ENCODE measurements at regions not wholly inside any gene's neighbourhood (a gene's known extent, or its start where the extent isn't known, plus 50 kb on each side); places are given as distances from the start of the nearest gene placed in this dataset.

DNA sequence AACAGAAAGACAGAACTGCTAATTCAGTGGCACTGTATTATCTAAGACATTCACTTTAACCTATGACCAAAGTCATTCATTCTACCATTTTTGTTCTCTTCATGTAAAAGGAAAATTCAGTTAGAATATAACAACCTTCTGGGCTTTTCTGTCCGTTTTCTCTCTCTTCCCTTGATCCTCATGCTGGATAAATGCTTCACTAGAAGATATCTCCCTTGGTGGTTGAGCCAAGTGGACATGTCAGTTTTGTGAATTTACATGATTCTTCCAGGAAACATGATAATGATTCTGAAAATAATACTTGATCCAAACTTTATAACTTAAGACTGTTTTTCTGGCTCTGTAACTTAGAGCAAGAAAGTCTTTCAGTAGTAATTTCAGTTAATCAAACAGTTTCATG is 1012.2 kb downstream of the SQOR start:
- TF ChIP-seq, protein P1, sequence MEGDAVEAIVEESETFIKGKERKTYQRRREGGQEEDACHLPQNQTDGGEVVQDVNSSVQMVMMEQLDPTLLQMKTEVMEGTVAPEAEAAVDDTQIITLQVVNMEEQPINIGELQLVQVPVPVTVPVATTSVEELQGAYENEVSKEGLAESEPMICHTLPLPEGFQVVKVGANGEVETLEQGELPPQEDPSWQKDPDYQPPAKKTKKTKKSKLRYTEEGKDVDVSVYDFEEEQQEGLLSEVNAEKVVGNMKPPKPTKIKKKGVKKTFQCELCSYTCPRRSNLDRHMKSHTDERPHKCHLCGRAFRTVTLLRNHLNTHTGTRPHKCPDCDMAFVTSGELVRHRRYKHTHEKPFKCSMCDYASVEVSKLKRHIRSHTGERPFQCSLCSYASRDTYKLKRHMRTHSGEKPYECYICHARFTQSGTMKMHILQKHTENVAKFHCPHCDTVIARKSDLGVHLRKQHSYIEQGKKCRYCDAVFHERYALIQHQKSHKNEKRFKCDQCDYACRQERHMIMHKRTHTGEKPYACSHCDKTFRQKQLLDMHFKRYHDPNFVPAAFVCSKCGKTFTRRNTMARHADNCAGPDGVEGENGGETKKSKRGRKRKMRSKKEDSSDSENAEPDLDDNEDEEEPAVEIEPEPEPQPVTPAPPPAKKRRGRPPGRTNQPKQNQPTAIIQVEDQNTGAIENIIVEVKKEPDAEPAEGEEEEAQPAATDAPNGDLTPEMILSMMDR (IDR thresholded peaks at IDR 0.05): no peak
- TF ChIP-seq ZFX (IDR thresholded peaks at IDR 0.05; ENCODE audit: borderline replicate concordance): no peak
- H3K27ac ChIP-seq: no peak overlapping the region

DNA sequence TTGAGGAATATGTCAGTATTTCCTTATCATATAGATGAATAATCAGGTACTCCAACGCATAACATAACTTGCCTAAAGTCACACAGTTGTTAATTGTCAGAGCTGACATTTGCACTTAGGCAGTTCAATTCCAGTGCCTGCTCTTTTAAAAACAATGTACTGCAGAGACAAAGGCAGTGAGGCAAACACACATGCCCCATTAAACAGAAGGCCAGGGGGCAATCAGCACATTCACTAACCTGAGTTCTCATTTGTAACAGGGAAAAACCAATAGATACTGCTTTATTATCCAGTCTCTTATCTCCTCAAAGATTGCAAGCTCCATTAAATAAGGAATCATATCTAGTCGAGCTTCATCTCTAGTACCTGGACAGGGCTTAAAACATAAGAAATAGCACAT is 1017.4 kb downstream of the SQOR start:
- no peak for TF ChIP-seq ZFX (IDR thresholded peaks at IDR 0.05; ENCODE audit: borderline replicate concordance)
- TF ChIP-seq, protein P1 (IDR thresholded peaks at IDR 0.05): no peak
- H3K27ac ChIP-seq: no peak overlapping the region

- peak overlapping the region; percentile 61 for H3K27ac ChIP-seq
- TF ChIP-seq ZFX (IDR thresholded peaks at IDR 0.05; ENCODE audit: borderline replicate concordance): no peak
- TF ChIP-seq, protein P1 (IDR thresholded peaks at IDR 0.05): no peak
These were observed 1020.2 kb downstream of the SQOR start for GRCh38 chr15:46654993-46655392.

- TF ChIP-seq, protein P1 (IDR thresholded peaks at IDR 0.05): no peak
- no peak for TF ChIP-seq ZFX (IDR thresholded peaks at IDR 0.05; ENCODE audit: borderline replicate concordance)
- no peak overlapping the region for H3K27ac ChIP-seq
These were observed 1025.4 kb downstream of the SQOR start for GRCh38 chr15:46660096-46660842.

DNA sequence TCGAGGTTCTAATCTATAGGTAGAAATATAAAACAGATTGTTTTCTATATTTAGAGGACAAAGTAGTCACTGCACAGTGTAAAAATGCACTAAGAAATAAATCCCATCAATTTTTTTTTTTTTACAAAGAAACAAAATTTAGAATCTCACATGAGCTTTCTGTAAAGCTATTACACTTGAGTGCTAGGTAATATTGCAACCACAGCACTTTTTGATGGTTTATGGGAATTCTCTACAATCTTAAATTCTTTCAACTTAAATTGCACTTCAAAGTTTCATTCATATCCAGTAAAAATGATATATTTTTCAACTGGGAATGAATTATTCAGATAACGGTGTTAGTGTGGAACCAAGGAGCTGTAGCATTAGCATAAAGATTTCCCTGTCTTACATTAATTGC is 1035.4 kb downstream of the SQOR start:
- TF ChIP-seq, protein P1 (IDR thresholded peaks at IDR 0.05): no peak
- TF ChIP-seq ZFX (IDR thresholded peaks at IDR 0.05; ENCODE audit: borderline replicate concordance): no peak
- no peak overlapping the region for H3K27ac ChIP-seq

GRCh38 chr15:46671336-46671735 is 1036.5 kb downstream of the SQOR start:
- TF ChIP-seq ZFX (IDR thresholded peaks at IDR 0.05; ENCODE audit: borderline replicate concordance): no peak
- TF ChIP-seq, protein P1 (IDR thresholded peaks at IDR 0.05): no peak
- H3K27ac ChIP-seq: no peak overlapping the region

DNA sequence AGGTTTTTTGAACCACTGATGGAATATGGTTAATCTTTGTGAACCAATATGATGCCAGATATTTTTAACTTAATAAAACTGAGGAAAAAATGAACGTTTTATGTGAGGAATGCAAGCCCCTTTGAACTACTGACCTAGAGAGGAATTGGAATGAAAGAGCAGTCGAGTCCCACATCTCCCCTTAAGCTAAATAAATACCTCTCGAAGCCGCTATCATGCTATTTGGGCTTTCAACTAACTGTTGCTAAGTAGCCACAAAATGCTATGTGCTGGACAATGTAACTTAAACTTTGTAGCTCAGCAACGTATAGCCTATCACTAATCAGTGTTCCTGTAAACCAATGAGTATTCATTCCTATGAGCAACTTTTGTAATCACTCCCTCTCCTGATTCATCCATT is 1037.2 kb downstream of the SQOR start:
- no peak for TF ChIP-seq ZFX (IDR thresholded peaks at IDR 0.05; ENCODE audit: borderline replicate concordance)
- TF ChIP-seq, protein P1 (IDR thresholded peaks at IDR 0.05): no peak
- H3K27ac ChIP-seq: no peak overlapping the region
